GM19397 (cell line): ENCODE measurements at regions not wholly inside any gene's neighbourhood (a gene's known extent, or its start where the extent isn't known, plus 50 kb on each side); places are given as distances from the start of the nearest gene placed in this dataset.
"Not testable (repeated sequence)": the region's sequence is repeated elsewhere in the genome, so short reads cannot be mapped to it uniquely, and the experiment has no call there.

ENCODE experiments used
- ATAC-seq: cut with Tn5 transposase; IDR thresholded peaks from one replicate; pipeline ENCODE4 v1.9.1; 2021; ENCODE audit warnings: mild to moderate bottlenecking, moderate library complexity; ENCODE audit not compliant: unreplicated experiment

DNA sequence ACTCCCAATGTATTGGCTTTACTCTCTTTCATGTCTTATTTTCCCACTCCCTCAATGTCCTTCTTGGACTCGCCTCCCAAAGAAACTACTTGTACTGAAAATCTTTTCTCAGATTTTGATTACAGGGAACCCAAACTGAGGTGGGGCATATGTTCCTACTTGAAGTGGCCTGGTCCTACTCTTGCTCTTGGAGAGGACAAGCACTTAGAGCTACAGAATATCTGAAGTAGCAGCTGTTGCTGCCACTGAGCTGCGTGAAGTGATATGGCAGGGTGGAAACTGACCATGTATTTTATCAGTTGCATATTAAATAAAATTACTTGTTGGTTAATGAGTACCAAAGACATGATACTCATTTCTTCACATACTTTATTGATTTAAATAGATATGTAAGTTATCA lies 129.5 kb downstream of the TSEN15 start:
- ATAC-seq = no peak

DNA sequence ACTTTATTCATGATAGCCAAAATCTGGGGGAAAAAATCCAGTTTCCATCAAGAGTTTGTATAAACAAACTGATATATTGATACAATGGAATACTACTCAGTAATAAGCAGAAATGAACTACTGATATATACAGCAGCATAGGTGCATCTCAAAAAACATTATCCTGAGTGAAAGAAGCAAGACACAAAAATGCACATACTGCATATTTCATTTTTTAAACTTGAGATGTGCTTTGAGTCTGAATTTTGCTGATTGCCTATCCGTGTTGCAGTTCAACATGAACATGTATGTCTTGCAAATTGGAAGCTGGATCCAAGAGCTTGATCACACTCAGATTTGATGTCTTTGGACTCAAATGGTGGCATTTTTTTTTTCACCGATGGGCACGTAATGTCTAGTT lies 132.4 kb downstream of the TSEN15 start:
- ATAC-seq = no peak

DNA sequence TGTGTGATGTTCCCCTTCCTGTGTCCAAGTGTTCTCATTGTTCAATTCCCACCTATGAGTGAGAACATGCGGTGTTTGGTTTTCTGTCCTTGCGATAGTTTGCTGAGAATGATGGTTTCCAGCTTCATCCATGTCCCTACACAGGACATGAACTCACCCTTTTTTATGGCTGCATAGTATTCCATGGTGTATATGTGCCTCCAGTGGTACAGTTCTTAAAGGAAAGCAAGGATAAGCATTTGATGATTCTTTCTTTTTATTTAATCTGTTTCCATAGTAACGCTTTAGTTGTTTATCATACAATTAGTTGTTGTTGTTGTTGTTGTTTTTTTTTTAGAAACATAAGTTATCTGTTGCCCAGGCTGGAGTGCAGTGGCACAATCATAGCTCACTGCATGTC lies 133.1 kb downstream of the TSEN15 start:
- ATAC-seq = not testable (repeated sequence)

DNA sequence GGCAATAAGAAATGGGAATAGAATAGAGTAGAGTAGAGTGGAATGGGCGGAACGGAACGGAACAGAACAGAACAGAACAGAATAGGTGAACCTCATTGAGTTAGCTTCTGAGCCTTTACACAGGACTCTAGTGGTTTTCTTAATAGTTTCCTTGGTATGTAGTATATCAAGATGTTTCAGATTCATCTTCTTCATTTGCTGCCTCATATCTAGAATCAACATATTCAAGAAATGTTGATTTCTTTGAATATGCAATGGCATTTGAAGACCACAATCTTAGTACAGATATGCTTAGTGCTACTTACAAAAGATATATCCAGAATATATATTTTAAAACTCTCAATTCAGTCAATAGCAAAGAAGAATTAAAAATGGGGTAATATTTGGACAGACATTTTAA lies 133.8 kb downstream of the TSEN15 start:
- ATAC-seq = no peak

DNA sequence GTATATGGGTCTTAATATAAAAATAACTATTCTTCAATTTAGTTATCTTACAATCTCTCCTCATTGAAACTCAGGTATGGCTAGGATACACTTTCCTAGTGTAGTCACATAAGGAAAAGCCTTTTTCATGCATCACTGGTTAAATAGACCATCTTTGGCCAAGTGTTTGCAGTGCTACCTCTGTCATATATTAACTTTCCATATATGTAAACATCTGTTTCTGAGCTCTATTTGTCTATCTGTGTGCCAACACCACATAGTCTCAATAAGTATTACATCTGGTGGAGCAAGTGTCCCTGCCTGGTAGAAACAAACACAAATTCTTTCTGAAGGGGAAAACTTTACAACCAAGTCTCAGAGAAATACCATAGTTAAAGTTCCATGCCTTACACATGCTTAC lies 134.6 kb downstream of the TSEN15 start:
- ATAC-seq = no peak

DNA sequence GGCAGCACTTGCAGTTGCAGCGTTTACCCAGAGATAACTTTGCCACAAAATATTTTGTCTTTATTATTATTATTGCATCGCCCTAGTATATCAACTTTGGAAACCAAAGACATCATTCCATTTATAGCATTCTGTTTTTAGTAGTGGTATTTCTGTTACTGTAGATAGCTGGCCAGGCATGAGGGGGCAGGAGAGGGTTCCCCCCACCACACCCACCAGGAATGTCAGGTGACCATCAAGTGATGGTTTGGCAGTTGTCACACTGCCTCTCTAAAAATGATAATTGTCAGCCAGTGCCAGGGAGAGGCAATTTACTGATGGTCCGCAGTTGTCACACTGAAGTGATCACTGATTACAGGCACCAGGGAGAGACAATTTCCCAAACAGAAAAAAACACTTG lies 135.6 kb downstream of the TSEN15 start:
- no peak for ATAC-seq

DNA sequence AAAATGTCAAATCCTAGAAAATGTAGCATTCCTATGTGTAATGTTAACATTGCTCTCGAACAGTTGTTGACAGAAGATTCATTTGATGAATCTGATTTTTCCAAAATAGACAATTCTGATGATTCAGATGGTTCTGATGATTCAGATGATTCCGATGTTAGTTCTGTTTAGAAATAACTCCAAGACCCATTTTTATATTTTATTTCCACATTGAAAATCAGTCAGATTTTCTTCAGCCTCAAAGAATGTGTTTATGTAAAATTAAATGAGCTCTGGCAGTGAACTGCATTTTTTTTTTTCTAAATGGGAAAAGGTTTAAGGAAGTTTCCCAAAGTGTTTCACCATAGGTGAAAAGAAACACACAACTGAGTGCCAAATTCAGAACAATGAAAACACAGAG lies 136.5 kb downstream of the TSEN15 start:
- no peak for ATAC-seq

DNA sequence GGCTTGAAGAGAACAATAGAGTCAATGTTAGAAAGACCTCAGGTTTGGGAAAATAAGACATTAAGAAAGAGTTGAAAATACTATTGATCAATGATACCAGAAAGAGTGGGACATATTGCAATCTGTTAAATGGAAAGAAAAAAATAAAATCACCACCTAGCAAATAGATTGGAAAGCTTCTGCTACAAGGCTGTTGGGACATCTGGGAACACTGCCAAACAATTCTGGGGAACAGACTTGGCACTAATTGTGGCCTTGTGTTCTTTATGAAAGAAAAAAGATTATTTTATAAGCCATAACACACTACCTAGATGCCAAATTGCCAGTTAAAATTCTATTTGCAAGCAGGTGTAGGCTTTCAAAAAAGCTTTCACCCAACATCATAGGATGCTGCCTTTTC lies 137.8 kb downstream of the TSEN15 start:
- ATAC-seq = no peak

DNA sequence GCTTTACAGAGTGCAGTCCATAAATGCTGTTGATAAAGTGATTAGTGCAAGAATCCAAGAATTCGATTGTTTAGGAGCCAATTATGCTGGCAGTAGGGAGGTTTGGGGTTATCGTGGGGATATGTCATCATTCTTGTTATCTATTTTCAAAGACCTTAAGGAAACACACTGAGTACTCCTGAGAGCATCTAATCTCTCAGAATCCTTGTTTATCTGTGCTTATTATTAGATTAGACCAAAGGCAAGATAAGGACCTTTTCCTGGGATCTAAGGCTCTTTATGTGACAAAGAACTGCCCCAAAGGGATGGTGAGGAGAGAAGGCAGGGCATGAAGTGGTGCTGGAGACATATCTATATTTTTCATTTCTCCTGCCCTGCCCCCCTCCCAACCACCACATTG lies 139.1 kb downstream of the TSEN15 start:
- no peak for ATAC-seq

DNA sequence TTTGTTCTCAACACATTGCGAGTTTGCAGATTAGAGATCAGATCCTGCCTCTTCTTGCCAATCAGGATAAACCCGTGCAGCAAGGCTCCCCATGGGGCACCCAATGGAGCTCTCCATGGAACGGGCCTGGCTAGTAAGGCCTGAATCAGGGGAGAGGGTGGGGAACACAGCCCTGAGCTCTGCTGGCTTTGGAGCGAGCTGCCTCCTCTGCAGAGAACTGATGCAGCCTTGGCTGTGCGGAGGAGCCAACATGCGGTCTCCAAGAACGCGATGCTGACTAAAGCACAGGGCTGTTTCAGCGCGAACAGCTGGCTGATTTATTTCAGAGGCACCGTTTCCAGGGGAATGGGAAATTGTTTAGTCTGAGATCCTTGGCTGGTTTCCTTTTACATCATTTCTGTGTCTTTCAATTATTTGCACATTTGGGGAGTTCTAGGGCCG lies 139.7 kb downstream of the TSEN15 start:
- ATAC-seq = no peak

DNA sequence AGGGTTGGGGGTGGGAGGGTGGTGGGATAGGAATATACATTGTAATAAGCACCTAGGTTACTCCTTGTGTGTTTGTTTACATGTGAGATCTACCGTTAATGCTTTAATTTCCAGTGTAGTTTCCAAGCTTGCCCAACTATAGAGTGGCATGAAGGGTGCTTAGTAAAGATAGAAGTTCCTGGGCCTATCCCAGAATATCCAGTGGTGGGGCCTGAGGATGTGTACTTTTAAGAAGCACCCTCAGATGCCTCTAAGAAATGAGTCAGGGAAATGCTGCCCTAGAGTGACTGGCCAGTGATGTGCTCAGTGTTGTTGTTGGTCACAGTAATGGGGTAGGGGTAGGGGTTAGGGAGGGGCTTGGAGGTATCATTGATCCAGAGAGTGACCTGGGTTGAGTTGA lies 141.3 kb downstream of the TSEN15 start:
- no peak for ATAC-seq

DNA sequence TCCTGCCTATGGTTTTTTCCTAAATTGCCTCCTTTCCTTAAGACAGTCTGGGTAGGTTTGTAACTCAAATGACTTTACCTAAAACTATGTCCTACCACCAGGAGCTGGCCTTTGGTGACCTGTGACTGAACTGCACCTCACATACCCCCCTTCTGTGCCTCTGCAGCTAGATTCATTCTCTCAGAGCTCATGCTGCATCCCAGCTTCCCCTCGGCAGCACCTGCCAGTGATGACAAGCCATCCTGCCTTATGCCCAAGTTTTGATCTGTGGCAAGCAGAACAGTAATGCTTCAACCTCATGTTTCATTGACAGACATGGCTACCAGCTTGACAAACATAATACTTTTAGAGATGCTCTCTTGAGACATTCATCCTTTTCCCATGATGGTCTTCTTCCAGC lies 141.9 kb downstream of the TSEN15 start:
- ATAC-seq = no peak

DNA sequence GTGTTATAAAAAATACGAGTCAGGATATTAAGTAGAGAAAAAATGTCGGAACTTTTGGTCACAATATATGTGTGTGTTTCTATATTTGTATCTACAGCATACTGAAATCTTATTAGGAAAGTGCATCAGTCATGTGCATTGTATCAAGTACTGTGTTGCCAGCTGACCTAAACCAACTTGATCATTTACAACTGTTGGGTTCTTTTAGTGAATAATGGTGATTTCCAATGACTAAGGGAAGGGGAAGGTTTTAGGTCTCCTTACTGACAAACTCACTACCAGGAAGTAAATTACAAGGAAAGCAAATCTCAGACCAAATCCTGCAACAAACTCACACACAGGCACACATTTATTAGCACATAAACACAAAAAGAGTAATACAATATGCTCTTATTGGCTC lies 142.7 kb downstream of the TSEN15 start:
- no peak for ATAC-seq

DNA sequence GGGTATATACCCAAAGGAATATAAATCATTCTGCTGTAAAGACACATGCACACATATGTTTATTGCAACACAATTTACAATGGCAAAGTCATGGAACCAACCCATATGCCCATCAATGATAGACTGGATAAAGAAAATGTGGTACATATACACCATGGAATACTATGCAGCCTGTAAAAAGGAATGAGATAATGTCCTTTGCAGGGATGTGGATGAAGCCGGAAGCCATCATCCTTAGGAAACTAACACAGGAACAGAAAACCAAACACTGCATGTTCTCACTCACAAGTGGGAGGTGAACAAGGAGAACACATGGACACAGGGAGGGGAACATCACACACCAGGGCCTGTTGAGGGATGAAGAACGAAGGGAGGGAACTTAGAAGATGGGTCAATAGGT lies 144.2 kb downstream of the TSEN15 start:
- not testable (repeated sequence) for ATAC-seq

DNA sequence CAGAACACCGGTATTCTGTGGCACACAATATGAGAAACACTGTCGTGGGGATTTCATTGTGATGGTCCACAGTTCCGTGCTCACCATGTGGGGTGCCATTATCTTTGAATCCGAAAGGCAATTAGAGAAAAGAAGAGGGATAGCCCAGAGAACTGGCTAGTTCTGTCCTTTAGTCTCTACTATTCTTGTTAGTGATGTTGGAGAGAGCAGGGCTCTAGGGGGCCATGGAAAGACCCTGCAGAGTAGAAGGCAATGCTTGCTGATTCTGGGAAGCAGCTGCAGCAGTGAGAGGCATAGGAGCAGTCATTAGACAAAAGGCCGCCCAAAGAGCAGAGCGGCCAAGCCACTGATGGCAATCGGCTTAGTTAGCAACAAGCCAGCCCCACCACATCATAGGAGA lies 146.3 kb downstream of the TSEN15 start:
- ATAC-seq = no peak

DNA sequence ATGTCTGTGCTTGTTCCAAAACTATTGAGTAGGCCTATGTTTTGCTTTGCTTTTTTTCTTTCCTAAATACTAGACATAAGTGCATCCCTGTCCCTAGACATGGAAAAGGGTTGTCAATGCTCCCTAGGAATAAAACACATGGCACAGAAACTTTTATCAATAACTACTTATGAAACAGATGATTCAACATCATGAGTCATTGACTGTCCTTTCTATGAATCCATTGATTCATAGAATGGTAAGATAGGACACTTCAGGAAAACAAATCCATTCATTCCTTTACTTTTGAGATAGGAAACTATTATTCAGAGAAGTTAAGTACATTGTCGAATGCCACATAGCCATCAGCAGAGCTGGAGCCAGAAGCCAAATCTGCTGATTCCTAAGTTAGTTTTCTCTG lies 147.5 kb downstream of the TSEN15 start:
- no peak for ATAC-seq

DNA sequence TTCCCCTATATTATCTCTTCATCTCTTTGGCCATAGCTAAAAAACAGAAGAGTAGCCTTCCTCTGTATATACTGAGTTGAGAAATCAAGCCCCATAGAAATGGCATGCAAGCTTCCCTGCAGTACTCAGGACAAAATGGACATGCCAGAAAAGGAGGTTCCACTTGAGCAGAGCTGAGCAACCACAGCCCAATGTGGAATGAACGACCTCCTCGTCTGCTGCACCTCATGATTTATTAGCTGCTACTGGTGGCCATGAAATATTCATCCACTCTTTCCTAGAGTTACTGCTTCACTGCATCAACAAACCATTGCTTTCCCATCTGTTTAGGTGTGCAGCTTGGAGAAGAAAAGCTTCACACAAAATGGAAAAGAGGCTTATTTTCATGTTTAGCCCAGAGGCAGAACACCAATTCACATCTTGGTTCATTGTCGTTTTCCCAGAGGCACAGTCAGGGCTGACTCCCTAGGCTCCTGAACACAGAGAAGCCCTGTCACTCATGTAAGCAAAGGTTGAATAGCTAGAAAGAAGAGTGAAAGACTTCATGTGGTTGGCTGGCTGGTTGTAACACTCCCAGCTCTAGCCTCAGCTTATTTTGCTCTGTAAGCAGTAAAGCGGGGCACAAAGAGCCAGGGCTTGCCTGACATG lies 148.0 kb downstream of the TSEN15 start:
- no peak for ATAC-seq

DNA sequence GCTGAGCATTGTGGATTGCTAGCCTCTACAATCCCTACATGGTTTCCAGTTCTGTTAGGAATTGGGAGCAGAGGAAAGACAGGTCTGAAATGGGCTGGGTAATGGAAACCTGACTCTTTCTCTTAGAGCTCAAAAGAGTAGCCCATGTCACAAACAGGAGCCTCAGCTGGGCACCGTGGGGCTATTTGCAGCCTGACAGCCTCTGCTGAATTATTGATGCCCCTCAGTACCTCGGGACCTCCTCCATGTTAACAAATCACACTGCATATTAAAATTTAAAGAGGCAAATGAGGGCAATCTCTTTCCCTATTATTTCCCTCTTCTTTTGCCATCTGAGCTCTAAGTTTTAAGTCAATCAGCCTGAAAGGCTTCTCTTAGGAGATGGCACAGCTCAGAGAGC lies 157.1 kb downstream of the TSEN15 start:
- ATAC-seq = no peak

DNA sequence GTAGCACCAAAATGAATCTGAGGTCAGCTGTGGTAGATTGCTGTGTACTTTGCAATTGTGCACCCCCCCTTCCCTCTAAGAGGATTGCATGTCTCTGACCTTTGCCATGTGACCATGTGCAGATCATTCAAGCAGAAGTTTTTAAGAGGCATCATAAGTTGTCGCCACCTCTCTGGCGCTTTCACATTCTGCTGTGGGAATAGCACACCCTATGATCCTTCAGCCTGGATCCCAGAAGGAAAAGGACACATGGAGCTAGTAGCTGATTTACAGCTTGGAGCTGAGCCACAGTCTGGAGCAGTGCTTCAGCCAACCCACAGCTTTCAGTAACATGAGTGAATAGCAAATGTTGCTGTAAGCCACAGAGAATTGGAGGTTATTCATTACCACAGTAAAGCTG lies 158.5 kb downstream of the TSEN15 start:
- ATAC-seq = no peak

DNA sequence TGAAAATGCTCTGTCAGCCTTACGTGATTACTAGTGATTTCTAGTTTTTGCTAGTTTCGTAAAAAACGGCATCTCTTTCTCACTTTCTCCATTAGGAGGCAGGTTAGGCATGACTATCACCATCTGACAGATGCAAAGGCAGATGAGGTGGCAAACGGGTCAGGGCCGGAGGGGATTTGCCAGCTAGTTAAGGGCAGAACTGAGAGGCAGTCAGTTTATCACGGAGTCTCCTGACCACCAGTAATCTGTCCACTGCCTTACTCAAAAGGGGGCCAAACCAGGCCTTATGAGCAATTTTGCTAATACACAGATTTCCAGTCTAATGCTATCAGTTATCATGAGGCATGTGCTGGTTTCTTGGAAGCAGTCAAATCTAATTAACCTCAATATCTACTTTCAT lies 159.3 kb downstream of the TSEN15 start:
- no peak for ATAC-seq

DNA sequence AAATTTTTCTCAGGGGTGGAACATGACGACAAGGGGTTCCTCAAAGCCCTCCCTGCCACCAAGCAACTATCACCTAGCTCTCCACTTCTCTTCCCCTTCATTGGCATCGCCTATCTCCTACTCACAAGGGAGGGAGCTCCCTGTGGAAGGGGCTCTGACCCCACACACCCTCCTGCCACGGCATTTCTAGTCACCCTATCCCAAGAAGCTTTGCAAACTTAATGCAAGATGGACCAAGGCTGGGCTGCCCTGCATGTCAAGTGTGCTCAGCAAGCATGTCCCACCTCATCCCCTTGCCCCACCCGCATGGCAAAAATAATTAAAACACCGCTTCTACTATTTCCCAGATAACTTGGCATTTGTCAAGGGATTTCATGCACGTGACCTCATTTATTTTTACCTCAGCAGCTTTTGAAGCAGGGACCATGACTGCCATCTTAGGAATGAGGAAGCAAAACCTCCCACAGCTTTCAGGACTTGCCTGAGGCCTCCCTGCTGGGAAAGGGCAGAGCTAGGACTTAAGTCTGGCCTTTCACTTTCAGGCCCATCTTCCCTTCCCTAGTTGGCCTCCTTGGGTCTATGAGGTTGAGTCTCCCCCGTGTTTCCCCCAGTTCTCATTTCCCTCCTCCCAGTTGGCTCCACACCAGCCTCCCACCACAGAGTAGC lies 161.3 kb downstream of the TSEN15 start:
- ATAC-seq = no peak

DNA sequence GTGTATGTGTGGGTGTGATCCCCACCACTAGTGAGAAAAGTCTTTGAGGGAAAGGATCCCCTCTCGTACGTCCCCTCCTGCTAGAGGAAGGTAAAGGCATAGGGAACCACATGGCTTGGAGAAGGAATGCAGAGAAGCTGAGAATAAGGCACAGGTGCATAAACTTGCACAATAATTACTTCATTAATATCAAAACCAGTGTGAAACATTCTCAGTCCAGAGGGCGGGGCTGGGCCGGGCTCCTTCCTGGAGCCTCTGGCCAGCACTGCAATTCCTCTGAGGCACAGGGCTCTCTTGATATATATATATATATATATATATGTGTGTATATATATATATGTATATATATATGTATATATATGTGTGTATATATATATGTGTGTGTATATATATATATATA lies 162.6 kb downstream of the TSEN15 start:
- ATAC-seq = no peak
